ENCODE measurements at regions not wholly inside any gene's neighbourhood (a gene's known extent, or its start where the extent isn't known, plus 50 kb on each side); places are given as distances from the start of the nearest gene placed in this dataset.

DNA sequence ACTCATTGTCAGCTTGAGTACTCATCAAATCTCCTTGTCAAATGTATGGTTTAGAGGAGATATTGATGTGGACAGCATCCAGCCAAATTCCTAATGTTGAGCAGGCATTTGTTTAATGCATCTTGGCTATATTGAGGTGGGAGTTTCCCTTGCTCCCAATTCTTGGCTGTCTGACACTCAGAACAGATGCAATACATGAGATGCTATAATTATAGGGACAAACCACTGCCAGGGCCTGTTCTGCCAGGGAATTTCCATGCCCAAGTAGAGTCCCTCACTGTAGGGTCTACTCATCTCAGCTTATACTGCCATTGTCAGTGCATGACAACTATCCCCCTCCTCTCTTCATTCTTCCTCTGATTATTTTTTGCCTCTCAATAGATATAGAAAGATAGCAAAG lies 392.0 kb upstream of the KCNN2 start:
- Mint-ChIP-seq H3K36me3 (ENCODE audit: low read depth) (no peaks in the 10 kb centered on the region), H3K4me1 (ENCODE audit: low read depth) (no peaks in the 10 kb centered on the region), H3K4me3 (no peak overlapping the region), H3K27ac (no peak overlapping the region), H3K27me3 (ENCODE audit: low read depth) (no peaks in the 10 kb centered on the region), H3K9me3 (no peaks in the 10 kb centered on the region)
- CTCF ChIA-PET = no interaction called here
- DNase-seq = no peak
- intact Hi-C loops (cut with micrococcal nuclease) = no loop called here

DNA sequence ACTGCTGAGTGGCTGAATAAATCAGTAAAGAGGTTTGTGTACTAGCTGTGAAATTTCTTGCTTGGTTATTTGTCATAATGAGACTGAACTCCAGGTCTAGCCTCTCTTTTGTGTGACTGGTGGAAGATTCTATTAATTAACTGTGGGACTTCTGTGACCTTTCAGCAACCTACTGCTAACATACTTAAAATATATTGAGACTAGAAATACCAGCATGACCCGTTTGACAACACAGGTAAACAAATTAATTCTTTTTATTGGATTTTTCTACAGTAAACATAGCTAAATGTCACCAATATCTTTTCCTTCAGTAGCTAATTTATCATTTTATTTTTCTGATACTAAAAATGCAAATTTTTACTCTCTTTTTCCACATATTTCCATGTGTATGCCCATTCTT lies 390.4 kb upstream of the KCNN2 start:
- CTCF ChIA-PET = no interaction called here
- H3K36me3 Mint-ChIP-seq (ENCODE audit: low read depth) = no peaks in the 10 kb centered on the region
- H3K27me3 Mint-ChIP-seq (ENCODE audit: low read depth) = no peaks in the 10 kb centered on the region
- DNase-seq = no peak
- H3K4me1 Mint-ChIP-seq (ENCODE audit: low read depth) = no peaks in the 10 kb centered on the region
- intact Hi-C loops (cut with micrococcal nuclease) = no loop called here
- H3K9me3 Mint-ChIP-seq = no peaks in the 10 kb centered on the region
- no peak overlapping the region for H3K27ac Mint-ChIP-seq
- no peak overlapping the region for H3K4me3 Mint-ChIP-seq

DNA sequence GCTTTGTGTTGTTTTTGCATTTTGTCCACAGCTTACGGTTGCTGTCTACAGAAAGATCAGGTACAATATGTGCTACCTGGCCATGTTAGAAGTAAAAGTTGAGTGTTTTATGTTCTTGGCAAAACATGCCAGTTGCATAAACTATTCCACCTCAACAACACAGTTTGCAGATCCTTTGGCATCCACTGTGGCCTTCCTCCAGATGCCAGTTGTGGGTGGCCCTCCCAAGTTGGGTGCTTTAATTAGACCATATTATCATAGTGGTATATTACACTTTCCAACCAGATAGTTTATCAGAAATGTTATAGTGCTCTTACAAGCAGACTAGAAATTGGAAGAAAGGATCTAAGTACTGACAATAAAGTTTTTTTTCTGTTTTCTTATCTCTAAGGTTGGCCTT lies 386.9 kb upstream of the KCNN2 start:
- intact Hi-C loops (cut with micrococcal nuclease) = no loop called here
- Mint-ChIP-seq H3K27ac (no peak overlapping the region), H3K4me1 (ENCODE audit: low read depth) (no peaks in the 10 kb centered on the region), H3K27me3 (ENCODE audit: low read depth) (no peaks in the 10 kb centered on the region), H3K4me3 (no peak overlapping the region), H3K36me3 (ENCODE audit: low read depth) (no peaks in the 10 kb centered on the region), H3K9me3 (peaks cover 4% of the 10 kb centered on the region)
- no peak for DNase-seq
- CTCF ChIA-PET = no interaction called here

DNA sequence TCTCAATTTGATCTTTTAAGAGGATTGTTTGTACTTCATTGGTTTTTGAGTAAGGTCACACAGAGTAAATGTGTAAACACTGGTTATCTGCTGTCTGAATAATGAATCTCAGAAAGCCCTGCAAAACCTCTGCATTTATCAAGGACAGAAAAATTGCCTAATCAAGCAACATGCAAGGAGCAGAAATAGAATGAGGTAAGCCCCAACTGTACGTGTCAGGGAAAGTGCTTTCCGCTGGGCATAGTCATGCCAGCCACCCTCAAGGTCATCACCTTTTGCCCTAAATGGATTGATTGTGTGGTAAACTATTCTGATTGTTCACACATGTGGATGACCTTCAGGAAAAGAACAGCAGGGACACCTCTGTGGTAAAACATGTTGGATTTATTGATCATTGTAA lies 376.9 kb upstream of the KCNN2 start:
- CTCF ChIA-PET = no interaction called here
- no peak for DNase-seq
- H3K4me3 Mint-ChIP-seq = no peak overlapping the region
- intact Hi-C loops (cut with micrococcal nuclease) = no loop called here
- H3K9me3 Mint-ChIP-seq = no peaks in the 10 kb centered on the region
- no peaks in the 10 kb centered on the region for H3K36me3 Mint-ChIP-seq (ENCODE audit: low read depth)
- H3K27me3 Mint-ChIP-seq (ENCODE audit: low read depth) = no peaks in the 10 kb centered on the region
- H3K4me1 Mint-ChIP-seq (ENCODE audit: low read depth) = no peaks in the 10 kb centered on the region
- no peak overlapping the region for H3K27ac Mint-ChIP-seq

DNA sequence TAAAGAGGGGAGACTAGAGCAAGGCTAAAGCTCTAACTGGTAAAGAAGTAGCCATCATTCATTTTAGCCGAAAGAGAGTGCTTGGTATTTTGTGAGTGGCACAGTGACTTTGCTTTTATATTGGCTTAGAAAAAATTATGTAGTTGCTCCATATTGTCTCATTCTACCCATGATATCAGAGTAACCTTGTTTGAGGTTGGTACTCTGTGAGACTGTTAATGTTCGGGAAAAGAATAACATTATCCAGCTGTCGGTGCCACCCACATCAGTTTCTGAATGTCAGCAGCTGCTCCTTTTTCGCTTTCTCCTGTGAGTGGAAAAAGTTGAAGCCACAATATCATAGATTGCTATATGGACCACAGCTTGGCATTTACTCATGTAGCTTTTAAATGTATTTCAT lies 376.4 kb upstream of the KCNN2 start:
- Mint-ChIP-seq H3K4me3 (no peak overlapping the region), H3K9me3 (no peaks in the 10 kb centered on the region), H3K4me1 (ENCODE audit: low read depth) (no peaks in the 10 kb centered on the region), H3K27me3 (ENCODE audit: low read depth) (no peaks in the 10 kb centered on the region), H3K36me3 (ENCODE audit: low read depth) (no peaks in the 10 kb centered on the region), H3K27ac (no peak overlapping the region)
- CTCF ChIA-PET = no interaction called here
- no peak for DNase-seq
- intact Hi-C loops (cut with micrococcal nuclease) = no loop called here

DNA sequence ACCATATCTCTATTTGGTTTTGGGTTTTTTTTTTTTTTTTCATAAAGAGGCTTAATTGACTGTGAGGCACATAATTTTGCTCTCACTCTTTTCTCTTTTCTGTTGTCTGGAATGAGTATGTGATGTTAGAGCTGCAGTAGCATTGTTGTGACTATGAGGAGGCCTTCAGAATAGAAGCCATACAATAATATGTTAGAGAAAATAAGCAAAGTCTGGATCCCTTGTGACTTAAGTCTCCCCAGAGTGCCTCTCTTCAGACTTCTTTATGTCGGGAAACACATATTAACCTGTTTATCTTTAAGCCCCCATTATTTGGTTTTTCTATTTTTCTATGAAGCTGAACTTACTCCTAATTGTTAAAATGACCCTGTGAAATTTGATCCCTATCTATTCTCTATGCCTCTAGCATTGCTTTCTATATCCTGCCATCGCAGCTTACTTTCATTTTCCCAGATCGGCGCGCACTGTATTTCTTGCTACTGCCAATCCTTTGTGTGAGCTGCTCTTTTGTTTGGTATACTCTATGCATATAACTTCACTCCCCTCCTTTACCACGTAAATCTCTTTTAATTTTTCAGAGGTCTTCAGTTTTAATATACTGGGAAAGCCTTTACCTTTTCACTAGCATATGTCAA lies 372.5 kb upstream of the KCNN2 start:
- Mint-ChIP-seq H3K36me3 (ENCODE audit: low read depth) (no peaks in the 10 kb centered on the region), H3K4me3 (no peak overlapping the region), H3K9me3 (no peaks in the 10 kb centered on the region), H3K4me1 (ENCODE audit: low read depth) (no peaks in the 10 kb centered on the region), H3K27ac (no peak overlapping the region), H3K27me3 (ENCODE audit: low read depth) (no peaks in the 10 kb centered on the region)
- no peak for DNase-seq
- intact Hi-C loops (cut with micrococcal nuclease) = no loop called here
- CTCF ChIA-PET = interaction anchor here (0.9 kb wide), 1 partner anchor 9 kb away, joined by 4 read pairs; no protein-coding TSS in a partner anchor

DNA sequence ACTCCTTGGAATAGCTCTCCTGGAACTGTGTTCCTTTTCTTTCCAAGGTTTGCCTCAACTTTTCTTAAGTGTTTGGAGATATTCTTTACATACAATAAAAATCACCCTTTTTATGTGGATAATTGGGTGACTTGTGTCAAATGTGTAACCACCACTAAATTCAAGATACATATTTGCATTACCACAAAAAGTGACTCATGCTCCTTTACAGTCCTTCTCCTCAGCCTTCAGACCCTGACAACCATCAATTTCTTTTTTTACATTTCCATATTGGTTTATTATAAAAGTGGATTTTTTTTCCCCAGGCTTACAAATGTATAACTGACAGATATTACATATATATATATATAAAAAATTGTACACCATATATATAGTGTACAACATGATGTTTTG lies 372.0 kb upstream of the KCNN2 start:
- H3K27ac Mint-ChIP-seq = no peak overlapping the region
- CTCF ChIA-PET = interaction anchor here (0.9 kb wide), 1 partner anchor 9 kb away, joined by 4 read pairs; no protein-coding TSS in a partner anchor
- no peaks in the 10 kb centered on the region for H3K36me3 Mint-ChIP-seq (ENCODE audit: low read depth)
- intact Hi-C loops (cut with micrococcal nuclease) = no loop called here
- no peaks in the 10 kb centered on the region for H3K9me3 Mint-ChIP-seq
- no peaks in the 10 kb centered on the region for H3K4me1 Mint-ChIP-seq (ENCODE audit: low read depth)
- no peaks in the 10 kb centered on the region for H3K27me3 Mint-ChIP-seq (ENCODE audit: low read depth)
- no peak overlapping the region for H3K4me3 Mint-ChIP-seq
- DNase-seq = no peak

DNA sequence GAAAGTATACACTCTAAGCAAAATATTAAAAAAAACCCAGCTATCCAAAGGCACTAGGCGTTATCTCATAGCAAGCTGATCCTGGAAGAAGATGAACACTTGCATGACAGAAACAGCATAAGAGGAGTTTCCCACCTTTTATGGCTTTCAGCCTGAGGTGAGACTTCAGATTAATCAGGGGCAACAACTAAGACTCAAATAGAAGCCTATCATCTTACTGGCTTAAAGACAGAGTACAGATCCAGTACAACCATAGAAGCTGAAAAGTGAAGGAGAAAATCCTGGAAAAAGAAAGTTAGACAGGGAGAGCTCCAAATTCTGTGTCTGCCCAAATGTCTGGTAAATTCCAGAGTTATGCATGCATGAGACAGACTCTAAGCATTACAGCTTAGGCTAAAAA lies 360.8 kb upstream of the KCNN2 start:
- H3K9me3 Mint-ChIP-seq = peaks cover 3% of the 10 kb centered on the region
- no peaks in the 10 kb centered on the region for H3K27me3 Mint-ChIP-seq (ENCODE audit: low read depth)
- CTCF ChIA-PET = no interaction called here
- no peak for DNase-seq
- H3K27ac Mint-ChIP-seq = no peak overlapping the region
- H3K36me3 Mint-ChIP-seq (ENCODE audit: low read depth) = no peaks in the 10 kb centered on the region
- no peaks in the 10 kb centered on the region for H3K4me1 Mint-ChIP-seq (ENCODE audit: low read depth)
- intact Hi-C loops (cut with micrococcal nuclease) = no loop called here
- no peak overlapping the region for H3K4me3 Mint-ChIP-seq

DNA sequence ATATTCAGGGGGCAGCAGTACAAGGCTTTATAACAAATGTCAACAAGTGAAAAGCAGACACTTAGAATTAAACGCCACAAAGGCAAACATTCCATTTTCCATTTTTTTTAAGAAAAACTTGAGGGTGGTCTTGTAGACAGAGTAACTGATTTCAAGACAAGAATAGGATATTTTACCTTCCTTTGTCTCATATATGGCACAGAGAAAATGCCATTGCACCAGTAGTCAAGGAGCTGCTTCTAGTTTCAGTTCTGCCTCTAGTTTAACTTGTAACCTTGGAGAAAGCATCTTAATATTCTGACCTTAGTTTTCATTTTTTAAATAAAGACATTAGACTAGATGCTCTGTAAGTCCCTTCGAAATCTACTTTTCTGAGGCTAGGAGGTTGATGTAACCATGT lies 355.3 kb upstream of the KCNN2 start:
- H3K36me3 Mint-ChIP-seq (ENCODE audit: low read depth) = no peaks in the 10 kb centered on the region
- H3K4me3 Mint-ChIP-seq = no peak overlapping the region
- DNase-seq = no peak
- no peak overlapping the region for H3K27ac Mint-ChIP-seq
- intact Hi-C loops (cut with micrococcal nuclease) = no loop called here
- CTCF ChIA-PET = no interaction called here
- H3K9me3 Mint-ChIP-seq = peaks cover 3% of the 10 kb centered on the region
- H3K4me1 Mint-ChIP-seq (ENCODE audit: low read depth) = no peaks in the 10 kb centered on the region
- no peaks in the 10 kb centered on the region for H3K27me3 Mint-ChIP-seq (ENCODE audit: low read depth)

DNA sequence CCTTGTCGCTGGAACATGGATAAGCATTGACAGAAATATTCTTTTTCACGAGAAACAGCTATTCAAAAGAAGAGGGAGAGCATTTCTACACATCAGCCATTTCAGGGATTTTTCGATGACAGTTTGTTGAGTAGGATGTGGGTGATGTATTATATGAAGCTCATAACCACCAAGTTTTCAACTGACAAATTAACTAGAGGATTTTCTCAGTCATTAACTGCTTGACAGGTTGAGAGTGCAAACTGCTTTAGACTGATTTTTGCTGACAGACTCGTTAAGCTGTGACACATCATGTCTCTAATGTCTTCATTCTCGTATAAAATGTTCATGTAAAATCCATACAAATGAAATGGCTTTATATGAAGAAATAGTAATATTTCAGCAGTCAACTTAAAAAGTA lies 354.2 kb upstream of the KCNN2 start:
- CTCF ChIA-PET = no interaction called here
- H3K36me3 Mint-ChIP-seq (ENCODE audit: low read depth) = no peaks in the 10 kb centered on the region
- DNase-seq = no peak
- H3K27ac Mint-ChIP-seq = no peak overlapping the region
- H3K4me3 Mint-ChIP-seq = no peak overlapping the region
- intact Hi-C loops (cut with micrococcal nuclease) = no loop called here
- peaks cover 3% of the 10 kb centered on the region for H3K9me3 Mint-ChIP-seq
- no peaks in the 10 kb centered on the region for H3K27me3 Mint-ChIP-seq (ENCODE audit: low read depth)
- no peaks in the 10 kb centered on the region for H3K4me1 Mint-ChIP-seq (ENCODE audit: low read depth)

DNA sequence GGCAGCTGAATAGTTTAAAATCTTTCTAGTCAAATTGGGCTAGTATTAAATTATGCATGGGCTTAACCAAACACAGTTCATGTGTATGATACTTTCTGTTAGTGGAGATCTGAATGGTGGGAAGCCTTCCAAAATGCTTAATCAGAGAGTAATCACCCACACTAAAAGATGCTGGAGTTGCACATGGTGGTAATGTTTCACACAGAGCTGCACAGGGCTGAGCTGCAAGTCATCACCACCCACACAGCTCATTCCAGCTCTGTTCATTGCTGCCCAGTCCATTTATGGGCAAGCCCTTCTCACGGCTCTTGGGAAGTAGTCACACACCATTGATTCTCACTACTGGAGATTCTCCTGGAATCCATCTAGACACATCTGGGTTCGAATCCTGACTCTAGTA lies 351.5 kb upstream of the KCNN2 start:
- Mint-ChIP-seq H3K4me1 (ENCODE audit: low read depth) (no peaks in the 10 kb centered on the region), H3K4me3 (no peak overlapping the region), H3K36me3 (ENCODE audit: low read depth) (no peaks in the 10 kb centered on the region), H3K27ac (no peak overlapping the region), H3K27me3 (ENCODE audit: low read depth) (no peaks in the 10 kb centered on the region), H3K9me3 (no peaks in the 10 kb centered on the region)
- DNase-seq = no peak
- CTCF ChIA-PET = no interaction called here
- intact Hi-C loops (cut with micrococcal nuclease) = no loop called here

DNA sequence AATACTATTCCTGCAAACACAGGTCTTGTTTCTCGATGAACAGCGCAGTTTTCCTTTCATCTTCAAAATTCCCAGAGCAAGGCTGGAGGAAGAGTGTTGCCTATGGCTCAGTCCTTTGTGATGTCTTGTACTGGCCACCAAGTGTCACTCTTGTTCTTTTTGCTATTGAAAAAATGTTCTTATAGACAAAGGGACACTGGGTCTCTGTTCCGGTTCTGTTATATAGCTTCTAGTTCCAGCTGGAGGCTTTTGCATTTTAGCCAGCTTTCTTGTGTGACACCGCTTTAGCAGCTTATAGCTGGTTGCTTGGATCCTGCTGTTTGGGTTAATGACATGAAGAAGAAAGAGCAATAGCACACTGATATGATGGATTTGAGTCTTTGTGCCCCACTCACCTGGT lies 343.7 kb upstream of the KCNN2 start:
- CTCF ChIA-PET = interaction anchor here (0.6 kb wide), 1 partner anchor 35 kb away, joined by 3 read pairs; no protein-coding TSS in a partner anchor
- H3K27me3 Mint-ChIP-seq (ENCODE audit: low read depth) = no peaks in the 10 kb centered on the region
- no peak overlapping the region for H3K27ac Mint-ChIP-seq
- H3K9me3 Mint-ChIP-seq = peaks cover 1% of the 10 kb centered on the region
- DNase-seq = no peak
- H3K4me3 Mint-ChIP-seq = no peak overlapping the region
- intact Hi-C loops (cut with micrococcal nuclease) = no loop called here
- no peaks in the 10 kb centered on the region for H3K4me1 Mint-ChIP-seq (ENCODE audit: low read depth)
- no peaks in the 10 kb centered on the region for H3K36me3 Mint-ChIP-seq (ENCODE audit: low read depth)

DNA sequence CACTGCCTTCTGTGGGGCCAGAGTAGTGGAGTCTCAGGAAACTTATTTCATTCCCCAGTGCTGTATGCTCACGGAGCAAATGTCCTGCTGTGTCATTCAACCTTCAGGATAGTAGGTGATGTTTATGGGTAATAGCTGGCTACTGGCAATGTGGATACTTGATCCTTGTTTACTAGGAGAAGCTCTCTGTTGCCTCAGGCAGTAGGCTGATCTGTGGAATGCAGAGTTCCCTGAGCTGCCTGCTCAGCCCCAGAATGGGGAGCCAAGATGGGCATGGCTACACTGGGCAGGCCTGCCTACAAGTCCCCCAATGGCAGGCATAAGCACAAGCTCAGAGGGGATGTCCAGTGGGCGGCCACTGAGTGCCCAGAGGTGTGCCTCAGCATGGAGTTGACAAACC lies 323.1 kb upstream of the KCNN2 start:
- Mint-ChIP-seq H3K36me3 (ENCODE audit: low read depth) (no peaks in the 10 kb centered on the region), H3K27ac (no peak overlapping the region), H3K4me3 (no peak overlapping the region), H3K27me3 (ENCODE audit: low read depth) (no peaks in the 10 kb centered on the region), H3K4me1 (ENCODE audit: low read depth) (no peaks in the 10 kb centered on the region), H3K9me3 (peaks cover 12% of the 10 kb centered on the region)
- CTCF ChIA-PET = no interaction called here
- DNase-seq = no peak
- intact Hi-C loops (cut with micrococcal nuclease) = no loop called here

DNA sequence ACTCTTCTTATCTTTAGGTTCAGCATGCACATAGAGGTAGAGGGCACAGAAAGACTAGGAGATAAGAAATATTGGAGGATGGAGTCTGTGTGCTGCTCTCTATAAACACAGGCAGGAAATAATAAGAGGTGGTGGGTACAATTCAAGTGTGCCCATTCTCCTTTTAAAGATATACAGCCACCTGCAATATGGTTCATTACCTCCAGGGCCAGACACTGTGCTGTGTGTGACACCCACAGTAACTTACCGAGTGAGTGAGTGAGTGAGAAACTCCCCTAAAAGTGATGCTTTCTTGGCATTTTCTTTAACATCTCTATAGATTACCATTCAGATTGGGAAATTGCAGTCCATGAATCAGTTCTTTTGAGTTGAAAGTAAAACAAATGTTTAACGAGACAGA lies 311.8 kb upstream of the KCNN2 start:
- CTCF ChIA-PET = no interaction called here
- Mint-ChIP-seq H3K36me3 (ENCODE audit: low read depth) (no peaks in the 10 kb centered on the region), H3K27ac (no peak overlapping the region), H3K9me3 (no peaks in the 10 kb centered on the region), H3K4me3 (no peak overlapping the region), H3K4me1 (ENCODE audit: low read depth) (no peaks in the 10 kb centered on the region), H3K27me3 (ENCODE audit: low read depth) (peaks cover 16% of the 10 kb centered on the region)
- intact Hi-C loops (cut with micrococcal nuclease) = no loop called here
- no peak for DNase-seq

Measured in activated naive CD4-positive, alpha-beta T cell treated with anti-CD3 and anti-CD28 coated beads for 36 hours (primary cell).